Retina (tissue), 1 donor: ENCODE measurements at regions not wholly inside any gene's neighbourhood (a gene's known extent, or its start where the extent isn't known, plus 50 kb on each side); places are given as distances from the start of the nearest gene placed in this dataset.

Experiments
- DNase-seq: peaks from one replicate; pipeline ENCODE4 v3.0.0-alpha.2; 2016

DNA sequence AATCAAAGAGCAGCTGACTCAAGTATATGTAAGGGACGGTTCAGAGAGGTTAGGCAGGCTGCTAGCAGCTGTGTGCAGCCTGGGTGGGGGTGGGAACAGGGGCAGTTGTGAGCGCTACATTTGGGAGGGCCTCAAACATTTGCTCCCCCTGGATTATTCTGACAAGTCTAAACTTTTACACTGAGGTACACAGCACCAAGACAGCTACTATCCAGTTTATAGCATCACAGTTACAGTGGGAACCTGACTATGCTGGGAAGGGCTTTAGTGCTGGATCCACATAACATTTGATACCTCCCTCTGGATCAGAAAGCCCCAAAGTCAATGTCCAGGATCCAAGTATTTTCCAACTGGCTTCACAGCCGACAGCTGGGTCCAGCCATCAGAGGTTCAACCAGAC, 55.8 kb upstream of the GIMD1 start:
- no peak for DNase-seq

DNA sequence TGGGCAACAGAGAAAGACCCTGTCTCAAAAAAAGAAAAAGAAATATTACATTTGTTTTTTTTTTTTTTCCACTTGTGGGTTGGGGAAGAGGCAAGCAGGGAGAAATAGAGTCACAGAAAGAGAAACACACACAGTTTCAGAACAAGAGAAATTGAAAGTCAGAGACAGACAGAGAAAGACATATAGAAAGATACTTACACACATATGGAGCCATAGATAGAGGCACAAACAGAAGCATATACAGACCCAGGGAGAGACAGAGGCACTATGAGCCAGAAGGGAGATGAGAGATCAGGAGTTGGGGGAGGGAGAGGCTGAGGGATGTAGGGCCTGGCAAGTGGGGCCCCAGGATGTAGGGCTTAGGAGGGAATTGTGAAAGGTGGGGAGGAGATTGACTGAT, 55.2 kb upstream of the GIMD1 start:
- no peak for DNase-seq

GRCh38 chr4:106422766-106423165, 54.2 kb upstream of the GIMD1 start:
- DNase-seq, result no peak

GRCh38 chr4:106421441-106422296, 53.1 kb upstream of the GIMD1 start:
- no peak for DNase-seq

- DNase-seq, result no peak
Measured at GRCh38 chr4:106418444-106418843, 49.9 kb upstream of the GIMD1 start.
